H1 (cell line): ENCODE measurements at regions not wholly inside any gene's neighbourhood (a gene's known extent, or its start where the extent isn't known, plus 50 kb on each side); places are given as distances from the start of the nearest gene placed in this dataset.

Source experiments
- SIRT6 ChIP-seq: IDR thresholded peaks from one replicate; pipeline ENCODE4 v1.7.1; 2012; ENCODE audit warnings: low read length, inconsistent platforms
- TF ChIP-seq, protein P1 (sequence below): fragments of 300-600 bp; sonication (generic); IDR thresholded peaks from 2 replicates; pipeline ENCODE4 v1.7.1; 2012; ENCODE audit warnings: low read length, moderate library complexity, mild to moderate bottlenecking, inconsistent platforms; ENCODE audit not compliant: insufficient replicate concordance

DNA sequence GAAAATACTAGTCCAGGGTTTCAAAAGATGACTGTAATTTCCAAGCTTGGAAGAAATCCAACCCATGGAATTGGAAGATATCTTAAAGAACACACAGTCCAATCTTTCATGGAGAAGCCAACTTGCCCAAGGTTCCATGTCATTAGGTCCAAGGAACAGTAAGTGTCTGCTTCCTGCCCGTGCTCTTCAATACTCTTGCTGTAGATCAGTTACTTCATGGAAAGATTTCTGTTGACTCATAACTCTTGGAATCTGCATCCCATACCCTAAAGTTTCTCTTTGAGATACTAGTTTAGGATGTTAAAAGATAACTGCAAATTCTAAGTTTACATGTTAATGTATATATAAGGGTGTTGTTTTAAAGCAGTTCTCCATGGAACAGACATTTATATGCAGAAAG, 127.9 kb upstream of the SLC13A1 start (continued):
- TF ChIP-seq, protein P1, sequence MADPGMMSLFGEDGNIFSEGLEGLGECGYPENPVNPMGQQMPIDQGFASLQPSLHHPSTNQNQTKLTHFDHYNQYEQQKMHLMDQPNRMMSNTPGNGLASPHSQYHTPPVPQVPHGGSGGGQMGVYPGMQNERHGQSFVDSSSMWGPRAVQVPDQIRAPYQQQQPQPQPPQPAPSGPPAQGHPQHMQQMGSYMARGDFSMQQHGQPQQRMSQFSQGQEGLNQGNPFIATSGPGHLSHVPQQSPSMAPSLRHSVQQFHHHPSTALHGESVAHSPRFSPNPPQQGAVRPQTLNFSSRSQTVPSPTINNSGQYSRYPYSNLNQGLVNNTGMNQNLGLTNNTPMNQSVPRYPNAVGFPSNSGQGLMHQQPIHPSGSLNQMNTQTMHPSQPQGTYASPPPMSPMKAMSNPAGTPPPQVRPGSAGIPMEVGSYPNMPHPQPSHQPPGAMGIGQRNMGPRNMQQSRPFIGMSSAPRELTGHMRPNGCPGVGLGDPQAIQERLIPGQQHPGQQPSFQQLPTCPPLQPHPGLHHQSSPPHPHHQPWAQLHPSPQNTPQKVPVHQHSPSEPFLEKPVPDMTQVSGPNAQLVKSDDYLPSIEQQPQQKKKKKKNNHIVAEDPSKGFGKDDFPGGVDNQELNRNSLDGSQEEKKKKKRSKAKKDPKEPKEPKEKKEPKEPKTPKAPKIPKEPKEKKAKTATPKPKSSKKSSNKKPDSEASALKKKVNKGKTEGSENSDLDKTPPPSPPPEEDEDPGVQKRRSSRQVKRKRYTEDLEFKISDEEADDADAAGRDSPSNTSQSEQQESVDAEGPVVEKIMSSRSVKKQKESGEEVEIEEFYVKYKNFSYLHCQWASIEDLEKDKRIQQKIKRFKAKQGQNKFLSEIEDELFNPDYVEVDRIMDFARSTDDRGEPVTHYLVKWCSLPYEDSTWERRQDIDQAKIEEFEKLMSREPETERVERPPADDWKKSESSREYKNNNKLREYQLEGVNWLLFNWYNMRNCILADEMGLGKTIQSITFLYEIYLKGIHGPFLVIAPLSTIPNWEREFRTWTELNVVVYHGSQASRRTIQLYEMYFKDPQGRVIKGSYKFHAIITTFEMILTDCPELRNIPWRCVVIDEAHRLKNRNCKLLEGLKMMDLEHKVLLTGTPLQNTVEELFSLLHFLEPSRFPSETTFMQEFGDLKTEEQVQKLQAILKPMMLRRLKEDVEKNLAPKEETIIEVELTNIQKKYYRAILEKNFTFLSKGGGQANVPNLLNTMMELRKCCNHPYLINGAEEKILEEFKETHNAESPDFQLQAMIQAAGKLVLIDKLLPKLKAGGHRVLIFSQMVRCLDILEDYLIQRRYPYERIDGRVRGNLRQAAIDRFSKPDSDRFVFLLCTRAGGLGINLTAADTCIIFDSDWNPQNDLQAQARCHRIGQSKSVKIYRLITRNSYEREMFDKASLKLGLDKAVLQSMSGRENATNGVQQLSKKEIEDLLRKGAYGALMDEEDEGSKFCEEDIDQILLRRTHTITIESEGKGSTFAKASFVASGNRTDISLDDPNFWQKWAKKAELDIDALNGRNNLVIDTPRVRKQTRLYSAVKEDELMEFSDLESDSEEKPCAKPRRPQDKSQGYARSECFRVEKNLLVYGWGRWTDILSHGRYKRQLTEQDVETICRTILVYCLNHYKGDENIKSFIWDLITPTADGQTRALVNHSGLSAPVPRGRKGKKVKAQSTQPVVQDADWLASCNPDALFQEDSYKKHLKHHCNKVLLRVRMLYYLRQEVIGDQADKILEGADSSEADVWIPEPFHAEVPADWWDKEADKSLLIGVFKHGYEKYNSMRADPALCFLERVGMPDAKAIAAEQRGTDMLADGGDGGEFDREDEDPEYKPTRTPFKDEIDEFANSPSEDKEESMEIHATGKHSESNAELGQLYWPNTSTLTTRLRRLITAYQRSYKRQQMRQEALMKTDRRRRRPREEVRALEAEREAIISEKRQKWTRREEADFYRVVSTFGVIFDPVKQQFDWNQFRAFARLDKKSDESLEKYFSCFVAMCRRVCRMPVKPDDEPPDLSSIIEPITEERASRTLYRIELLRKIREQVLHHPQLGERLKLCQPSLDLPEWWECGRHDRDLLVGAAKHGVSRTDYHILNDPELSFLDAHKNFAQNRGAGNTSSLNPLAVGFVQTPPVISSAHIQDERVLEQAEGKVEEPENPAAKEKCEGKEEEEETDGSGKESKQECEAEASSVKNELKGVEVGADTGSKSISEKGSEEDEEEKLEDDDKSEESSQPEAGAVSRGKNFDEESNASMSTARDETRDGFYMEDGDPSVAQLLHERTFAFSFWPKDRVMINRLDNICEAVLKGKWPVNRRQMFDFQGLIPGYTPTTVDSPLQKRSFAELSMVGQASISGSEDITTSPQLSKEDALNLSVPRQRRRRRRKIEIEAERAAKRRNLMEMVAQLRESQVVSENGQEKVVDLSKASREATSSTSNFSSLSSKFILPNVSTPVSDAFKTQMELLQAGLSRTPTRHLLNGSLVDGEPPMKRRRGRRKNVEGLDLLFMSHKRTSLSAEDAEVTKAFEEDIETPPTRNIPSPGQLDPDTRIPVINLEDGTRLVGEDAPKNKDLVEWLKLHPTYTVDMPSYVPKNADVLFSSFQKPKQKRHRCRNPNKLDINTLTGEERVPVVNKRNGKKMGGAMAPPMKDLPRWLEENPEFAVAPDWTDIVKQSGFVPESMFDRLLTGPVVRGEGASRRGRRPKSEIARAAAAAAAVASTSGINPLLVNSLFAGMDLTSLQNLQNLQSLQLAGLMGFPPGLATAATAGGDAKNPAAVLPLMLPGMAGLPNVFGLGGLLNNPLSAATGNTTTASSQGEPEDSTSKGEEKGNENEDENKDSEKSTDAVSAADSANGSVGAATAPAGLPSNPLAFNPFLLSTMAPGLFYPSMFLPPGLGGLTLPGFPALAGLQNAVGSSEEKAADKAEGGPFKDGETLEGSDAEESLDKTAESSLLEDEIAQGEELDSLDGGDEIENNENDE = no peak
- no peak for TF ChIP-seq SIRT6
